Activated naive CD8-positive, alpha-beta T cell treated with anti-CD3 and anti-CD28 coated beads, Interleukin-2, amount 10 ng/mL, durations not matched to agents 7 days and 5 days (primary cell): ENCODE measurements at regions not wholly inside any gene's neighbourhood (a gene's known extent, or its start where the extent isn't known, plus 50 kb on each side); places are given as distances from the start of the nearest gene placed in this dataset.

Experiments used
- ATAC-seq: fragments of 150-1000 bp; cut with Tn5 transposase; one replicate; pipeline ENCODE4 v1.10.0; 2021; ENCODE audit warnings: low read depth, moderate library complexity
- POLR2A ChIA-PET: fragments of 350-600 bp; sonication (Branson Sonifier 250); formaldehyde crosslinking; loops from one replicate; lab custom pipeline; 2021; ENCODE audit warnings: antibody characterized with exemption; lab: Charles Lee
- DNase-seq: peaks from one replicate; pipeline ENCODE4 v3.0.0; 2021
- H3K27ac Mint-ChIP-seq: one replicate; pipeline ENCODE4 v1.8.0; 2022; ENCODE audit warnings: mild to moderate bottlenecking, mixed read lengths
- H3K27me3 Mint-ChIP-seq: one replicate; pipeline ENCODE4 v1.8.0; 2022; ENCODE audit warnings: mild to moderate bottlenecking, moderate library complexity, mixed read lengths
- H3K36me3 Mint-ChIP-seq: one replicate; pipeline ENCODE4 v1.8.0; 2021; ENCODE audit warnings: mild to moderate bottlenecking, mixed read lengths
- H3K4me1 Mint-ChIP-seq: one replicate; pipeline ENCODE4 v1.8.0; 2021; ENCODE audit warnings: mixed read lengths
- H3K4me3 Mint-ChIP-seq: one replicate; pipeline ENCODE4 v1.8.0; 2022; ENCODE audit warnings: mild to moderate bottlenecking, moderate library complexity, mixed read lengths
- H3K9me3 Mint-ChIP-seq: one replicate; pipeline ENCODE4 v1.8.0; 2021; ENCODE audit warnings: mixed read lengths

DNA sequence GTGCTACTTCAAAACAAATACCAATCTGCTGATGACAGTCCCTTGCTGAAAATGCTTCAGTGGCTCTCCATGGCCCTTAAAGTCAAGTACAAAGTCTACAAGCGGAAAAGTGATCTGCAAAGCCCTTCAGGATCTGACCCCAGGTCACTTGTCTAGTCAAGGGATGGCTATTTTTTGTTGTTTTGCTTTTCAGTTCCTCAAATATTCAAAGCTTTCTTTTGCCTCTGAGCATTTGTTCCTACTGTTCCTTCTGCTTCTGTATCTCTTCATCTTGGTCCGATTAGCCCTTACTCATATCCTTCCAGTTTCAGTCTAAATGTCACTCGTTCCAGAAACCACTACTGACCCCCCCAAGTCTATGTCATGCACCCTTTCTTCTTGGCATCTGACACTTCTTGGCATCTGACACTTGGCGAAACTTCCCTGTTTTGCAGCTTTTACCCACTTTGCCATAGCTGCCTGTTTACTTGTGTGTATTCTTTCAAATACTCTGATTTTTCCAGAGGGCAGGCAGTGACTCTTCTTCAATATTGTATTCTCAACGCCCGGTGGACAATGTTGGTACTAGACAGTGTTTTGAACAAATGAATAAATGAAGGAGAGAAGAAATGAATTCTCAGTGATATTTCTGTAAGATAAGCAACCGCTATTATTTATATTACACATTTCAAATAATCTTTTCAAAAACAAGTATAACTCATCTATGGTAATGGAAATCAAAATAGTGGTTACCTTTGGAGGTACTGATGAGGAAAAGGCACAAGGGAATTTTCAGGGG, 175.9 kb upstream of the FN1 start:
- Mint-ChIP-seq H3K4me1 (no peaks in the 10 kb centered on the region), H3K27me3 (no peaks in the 10 kb centered on the region), H3K36me3 (no peaks in the 10 kb centered on the region), H3K9me3 (no peaks in the 10 kb centered on the region), H3K4me3 (no peak overlapping the region), H3K27ac (no peak overlapping the region)
- POLR2A ChIA-PET = no interaction called here
- no peak for ATAC-seq
- no peak for DNase-seq

DNA sequence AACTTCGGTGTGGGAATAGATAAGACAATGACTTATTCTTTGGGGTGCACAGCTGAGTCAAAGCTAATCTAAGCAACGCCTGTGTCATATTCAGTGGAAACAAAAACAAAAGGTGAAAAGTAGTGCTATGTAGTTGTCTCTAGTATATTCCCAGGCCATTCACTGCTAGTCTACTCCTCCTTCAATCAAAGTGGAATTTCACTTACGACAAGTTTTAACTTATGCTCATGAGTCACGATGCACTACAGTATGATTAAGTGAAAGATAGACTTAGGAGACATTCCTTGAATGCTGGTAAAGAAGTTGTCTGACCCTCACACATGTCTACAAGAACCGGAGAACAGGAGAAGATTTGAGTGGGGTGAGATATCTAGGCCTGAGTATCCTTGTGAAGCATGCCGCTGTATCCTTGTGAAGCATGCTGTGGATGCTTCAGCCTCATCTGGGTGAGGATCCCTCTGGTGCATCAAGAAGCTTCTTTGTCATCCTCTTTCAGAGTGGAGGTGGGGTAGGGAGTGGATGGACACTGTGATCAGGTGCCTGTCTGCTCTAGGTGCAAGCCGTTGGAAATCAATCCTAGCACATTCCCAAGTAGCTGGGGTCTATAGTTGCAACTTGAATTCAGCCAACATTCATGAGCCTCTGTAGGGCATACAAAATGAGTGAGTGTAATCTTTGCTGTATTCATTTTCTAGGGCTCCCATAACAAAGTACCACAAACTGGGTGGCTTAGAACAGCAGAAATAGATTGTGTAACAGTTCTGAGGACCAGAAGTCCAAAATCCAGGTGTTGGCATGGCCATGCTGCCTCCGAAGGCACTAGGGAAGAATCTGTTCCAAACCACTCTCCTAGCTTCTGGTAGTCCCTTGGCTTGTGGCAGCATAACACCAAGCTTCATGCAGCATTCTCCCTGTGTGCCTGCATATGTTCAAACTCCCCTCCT, 173.5 kb upstream of the FN1 start:
- Mint-ChIP-seq H3K9me3 (no peaks in the 10 kb centered on the region), H3K4me1 (no peaks in the 10 kb centered on the region), H3K27me3 (no peaks in the 10 kb centered on the region), H3K27ac (no peak overlapping the region), H3K4me3 (no peak overlapping the region), H3K36me3 (no peaks in the 10 kb centered on the region)
- ATAC-seq (no peak), DNase-seq (no peak)
- POLR2A ChIA-PET = no interaction called here

DNA sequence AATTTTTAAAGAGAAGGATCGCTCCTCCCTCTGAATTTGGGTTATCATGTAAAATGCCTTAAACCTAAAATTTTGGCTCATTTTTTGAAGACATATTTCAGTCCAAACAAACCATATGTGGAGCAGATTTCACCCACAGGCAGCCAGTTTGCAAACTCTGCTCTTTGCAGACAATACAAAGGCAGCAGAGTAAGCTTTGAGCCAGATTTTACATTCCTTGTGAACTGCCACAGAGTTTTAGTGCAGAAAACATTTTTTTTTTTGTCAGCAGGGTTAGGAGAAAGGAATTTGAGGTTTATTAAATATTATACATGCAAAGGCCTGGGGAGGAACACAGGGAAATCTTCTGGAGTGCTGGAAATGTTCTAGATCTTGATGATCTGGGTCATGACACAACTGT, 171.9 kb upstream of the FN1 start:
- Mint-ChIP-seq H3K27ac (no peak overlapping the region), H3K9me3 (no peaks in the 10 kb centered on the region), H3K27me3 (peaks cover 3% of the 10 kb centered on the region), H3K36me3 (no peaks in the 10 kb centered on the region), H3K4me1 (no peaks in the 10 kb centered on the region), H3K4me3 (no peak overlapping the region)
- DNase-seq = no peak
- no peak for ATAC-seq
- POLR2A ChIA-PET = no interaction called here

DNA sequence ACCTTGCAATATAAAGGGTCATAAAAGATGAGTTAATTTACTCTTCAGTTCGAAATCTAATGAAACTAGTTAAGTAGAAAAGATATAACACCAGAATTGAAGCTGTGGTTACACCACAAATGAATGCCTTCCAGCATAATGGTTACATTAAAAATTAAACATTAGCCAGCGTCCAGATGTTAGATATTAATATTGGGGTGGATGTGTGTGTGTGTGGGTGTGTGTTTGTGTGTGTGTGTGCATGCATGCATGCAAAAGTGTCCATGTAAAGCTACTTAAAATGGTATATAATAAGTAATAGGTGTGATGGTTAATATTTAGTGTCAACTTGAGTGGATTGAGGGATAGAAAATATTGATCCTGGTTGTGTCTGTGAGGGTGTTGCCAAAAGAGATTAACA, 170.4 kb upstream of the FN1 start:
- no peaks in the 10 kb centered on the region for H3K9me3 Mint-ChIP-seq
- no peak overlapping the region for H3K4me3 Mint-ChIP-seq
- H3K4me1 Mint-ChIP-seq = no peaks in the 10 kb centered on the region
- POLR2A ChIA-PET = no interaction called here
- H3K27me3 Mint-ChIP-seq = peaks cover 3% of the 10 kb centered on the region
- no peak for DNase-seq
- no peak for ATAC-seq
- H3K36me3 Mint-ChIP-seq = no peaks in the 10 kb centered on the region
- H3K27ac Mint-ChIP-seq = no peak overlapping the region

DNA sequence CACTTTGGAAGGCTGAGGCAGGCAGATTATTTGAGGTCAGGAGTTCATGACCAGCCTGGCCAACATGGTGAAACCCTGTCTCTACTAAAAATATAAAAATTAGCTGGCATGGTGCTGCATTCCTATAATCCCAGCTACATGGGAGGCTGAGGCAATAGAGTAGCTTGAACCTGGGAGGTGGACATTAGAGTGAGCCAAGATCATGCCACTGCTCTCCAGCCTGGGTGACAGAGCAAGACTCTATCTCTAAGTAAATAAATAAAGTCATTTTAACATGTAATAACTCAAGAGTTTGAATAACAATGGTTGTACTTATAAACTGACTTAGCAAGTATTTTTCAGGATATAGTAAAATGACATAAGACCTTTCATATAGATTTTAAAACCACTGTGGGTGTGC, 169.3 kb upstream of the FN1 start:
- ATAC-seq (no peak), DNase-seq (no peak)
- Mint-ChIP-seq H3K27ac (no peak overlapping the region), H3K27me3 (peaks cover 3% of the 10 kb centered on the region), H3K4me1 (no peaks in the 10 kb centered on the region), H3K9me3 (no peaks in the 10 kb centered on the region), H3K4me3 (no peak overlapping the region), H3K36me3 (no peaks in the 10 kb centered on the region)
- POLR2A ChIA-PET = no interaction called here

DNA sequence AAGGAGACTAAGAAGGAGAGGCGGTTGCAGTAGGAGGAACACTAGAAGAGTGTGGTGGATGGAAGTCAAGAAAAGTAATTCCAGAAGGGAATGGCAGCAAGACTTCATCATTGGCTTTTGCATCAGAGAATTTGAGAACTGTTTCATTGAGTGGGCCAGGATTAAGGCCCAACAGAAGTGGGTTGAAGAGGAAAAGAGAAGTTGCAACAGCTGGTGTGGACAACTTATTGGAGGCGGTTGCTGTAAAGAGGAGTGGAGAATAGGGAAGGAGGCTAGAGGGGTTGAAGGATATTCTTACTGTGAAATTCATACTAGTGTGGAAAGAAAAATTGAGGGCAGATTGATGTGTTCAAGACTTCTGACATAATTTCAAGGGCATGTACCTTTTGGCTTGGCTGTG, 168.7 kb upstream of the FN1 start:
- no peaks in the 10 kb centered on the region for H3K36me3 Mint-ChIP-seq
- DNase-seq (no peak), ATAC-seq (no peak)
- H3K4me1 Mint-ChIP-seq = no peaks in the 10 kb centered on the region
- POLR2A ChIA-PET = no interaction called here
- no peak overlapping the region for H3K4me3 Mint-ChIP-seq
- H3K9me3 Mint-ChIP-seq = no peaks in the 10 kb centered on the region
- H3K27ac Mint-ChIP-seq = no peak overlapping the region
- peaks cover 3% of the 10 kb centered on the region for H3K27me3 Mint-ChIP-seq

DNA sequence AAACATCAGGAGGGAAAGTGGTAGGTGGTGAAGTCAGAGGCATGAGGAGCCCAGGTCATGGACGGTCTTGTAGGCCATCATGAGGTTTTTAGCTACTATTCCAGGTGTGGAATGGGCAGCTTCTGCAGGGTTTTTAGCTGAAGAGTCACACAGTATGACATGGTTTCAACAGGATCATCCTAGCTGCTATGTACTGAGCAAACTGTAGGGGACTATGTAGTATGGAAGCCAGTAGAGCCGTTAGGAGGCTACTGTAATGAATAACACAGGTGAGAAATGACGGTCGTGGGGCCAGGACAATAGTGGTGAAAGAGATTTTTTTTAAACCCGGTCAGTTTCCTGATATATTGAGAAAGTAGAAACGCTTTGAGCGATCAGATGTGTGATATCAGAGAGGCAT, 167.6 kb upstream of the FN1 start:
- POLR2A ChIA-PET = no interaction called here
- peaks cover 3% of the 10 kb centered on the region for H3K27me3 Mint-ChIP-seq
- no peak overlapping the region for H3K4me3 Mint-ChIP-seq
- no peak for ATAC-seq
- DNase-seq = no peak
- no peaks in the 10 kb centered on the region for H3K36me3 Mint-ChIP-seq
- H3K27ac Mint-ChIP-seq = no peak overlapping the region
- H3K4me1 Mint-ChIP-seq = no peaks in the 10 kb centered on the region
- H3K9me3 Mint-ChIP-seq = peaks cover under 1% of the 10 kb centered on the region

DNA sequence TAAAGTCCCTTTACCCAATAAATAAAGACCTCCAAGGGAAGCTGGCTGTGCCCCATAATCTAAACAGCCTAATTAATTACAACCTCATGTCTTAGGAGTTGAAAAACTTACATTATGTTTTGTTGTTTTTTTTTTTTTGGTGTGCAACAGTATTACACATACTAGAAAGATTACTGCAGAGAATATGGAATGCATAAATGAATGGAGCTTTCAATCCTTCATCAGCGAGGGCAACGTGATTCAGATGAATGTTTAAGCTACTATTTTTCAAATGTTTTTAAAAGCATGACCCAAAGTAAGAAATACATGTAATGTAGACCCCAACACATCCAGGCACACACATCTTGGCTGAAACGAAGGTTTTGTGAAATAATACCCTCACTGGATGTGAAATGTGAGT, 167.1 kb upstream of the FN1 start:
- no peak for DNase-seq
- Mint-ChIP-seq H3K27me3 (peaks cover 3% of the 10 kb centered on the region), H3K9me3 (peaks cover 2% of the 10 kb centered on the region), H3K36me3 (no peaks in the 10 kb centered on the region), H3K27ac (no peak overlapping the region), H3K4me3 (no peak overlapping the region), H3K4me1 (no peaks in the 10 kb centered on the region)
- no peak for ATAC-seq
- POLR2A ChIA-PET = no interaction called here

DNA sequence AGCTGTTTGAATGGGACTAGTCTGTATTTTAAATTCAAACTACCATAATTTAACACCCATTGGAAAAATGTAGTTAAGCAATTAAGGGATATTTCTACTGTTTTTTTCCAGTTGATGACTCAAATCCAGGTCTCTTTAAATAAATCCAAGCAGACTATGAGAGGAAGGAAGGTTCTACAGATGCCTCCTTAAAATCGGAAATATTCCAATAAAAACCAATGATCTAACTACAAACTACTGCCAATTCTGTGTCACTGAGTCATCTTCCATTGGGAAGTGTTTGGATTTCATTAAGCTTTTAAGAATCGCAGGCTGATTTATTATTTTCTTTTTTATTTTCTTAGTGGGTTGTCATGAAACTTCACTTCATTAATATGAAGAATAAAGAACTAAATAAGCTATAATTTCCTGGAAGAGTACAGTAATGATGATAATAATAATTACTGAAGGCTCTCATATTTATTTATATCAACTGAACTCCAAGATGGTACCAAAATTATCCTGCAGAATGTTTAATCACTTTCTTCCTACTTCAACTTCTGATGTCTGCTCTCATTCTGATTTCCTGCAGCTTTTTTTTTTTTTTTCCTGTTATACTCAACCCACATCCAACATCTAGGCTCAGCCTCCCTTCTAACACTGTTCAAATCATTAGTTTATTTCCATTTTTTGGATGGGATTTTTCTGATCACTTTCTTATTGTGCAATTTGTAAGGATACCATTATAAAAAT, 166.3 kb upstream of the FN1 start:
- DNase-seq (no peak), ATAC-seq (no peak)
- no peak overlapping the region for H3K4me3 Mint-ChIP-seq
- H3K27me3 Mint-ChIP-seq = peaks cover 3% of the 10 kb centered on the region
- no peak overlapping the region for H3K27ac Mint-ChIP-seq
- no peaks in the 10 kb centered on the region for H3K4me1 Mint-ChIP-seq
- H3K9me3 Mint-ChIP-seq = peaks cover 2% of the 10 kb centered on the region
- POLR2A ChIA-PET = no interaction called here
- H3K36me3 Mint-ChIP-seq = no peaks in the 10 kb centered on the region

DNA sequence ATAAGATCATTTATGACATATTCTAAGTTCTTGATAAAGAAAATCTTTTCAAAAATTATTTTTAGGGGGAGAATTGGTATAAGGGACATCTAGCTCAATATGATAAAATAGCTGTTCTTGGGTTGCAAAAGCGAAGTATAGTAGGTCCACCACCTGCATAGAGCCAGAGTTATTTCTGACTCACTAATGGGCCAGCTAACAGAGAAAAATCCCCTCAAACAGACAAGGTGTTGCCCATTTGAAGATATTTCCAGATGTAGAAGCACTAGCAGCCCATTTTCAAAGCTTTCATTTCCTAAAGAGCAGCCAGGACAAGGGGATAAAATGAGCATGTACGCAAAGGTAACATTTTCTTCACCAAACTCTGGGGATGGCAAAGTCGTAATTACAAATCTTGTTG, 165.7 kb upstream of the FN1 start:
- Mint-ChIP-seq H3K4me3 (no peak overlapping the region), H3K9me3 (peaks cover 2% of the 10 kb centered on the region), H3K36me3 (no peaks in the 10 kb centered on the region), H3K4me1 (no peaks in the 10 kb centered on the region), H3K27ac (no peak overlapping the region), H3K27me3 (peaks cover 3% of the 10 kb centered on the region)
- no peak for ATAC-seq
- POLR2A ChIA-PET = no interaction called here
- no peak for DNase-seq

DNA sequence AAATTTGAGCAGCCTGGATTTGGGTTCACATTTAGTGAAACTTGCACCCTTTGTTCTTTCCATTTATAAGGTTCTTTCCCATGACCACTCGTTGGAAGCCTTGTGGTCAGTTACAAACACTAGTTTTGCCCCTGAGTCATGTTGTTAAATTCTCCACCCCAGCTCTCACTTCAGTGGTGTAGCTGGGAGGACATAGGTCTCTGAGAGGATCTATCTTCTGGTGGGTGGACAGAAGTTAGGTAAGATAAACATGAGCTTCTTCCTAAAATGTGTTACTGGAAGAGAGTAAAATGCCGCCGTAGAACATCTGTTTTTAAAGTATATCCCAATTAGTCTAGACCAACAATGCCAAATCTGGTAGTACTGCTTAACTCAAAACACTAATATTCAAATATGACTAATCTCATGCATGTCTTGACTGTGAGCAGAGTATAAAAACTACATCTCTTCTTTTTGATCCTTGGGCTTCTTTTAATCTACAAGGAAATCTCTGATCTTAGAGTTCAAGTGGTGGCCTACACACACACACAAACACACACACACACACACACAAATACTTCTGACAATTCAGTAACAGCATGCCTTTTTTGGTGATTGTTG, 162.6 kb upstream of the FN1 start:
- no peak for DNase-seq
- peaks cover under 1% of the 10 kb centered on the region for H3K27me3 Mint-ChIP-seq
- no peak overlapping the region for H3K27ac Mint-ChIP-seq
- peaks cover 2% of the 10 kb centered on the region for H3K9me3 Mint-ChIP-seq
- H3K36me3 Mint-ChIP-seq = no peaks in the 10 kb centered on the region
- POLR2A ChIA-PET = no interaction called here
- no peak for ATAC-seq
- no peak overlapping the region for H3K4me3 Mint-ChIP-seq
- H3K4me1 Mint-ChIP-seq = no peaks in the 10 kb centered on the region

DNA sequence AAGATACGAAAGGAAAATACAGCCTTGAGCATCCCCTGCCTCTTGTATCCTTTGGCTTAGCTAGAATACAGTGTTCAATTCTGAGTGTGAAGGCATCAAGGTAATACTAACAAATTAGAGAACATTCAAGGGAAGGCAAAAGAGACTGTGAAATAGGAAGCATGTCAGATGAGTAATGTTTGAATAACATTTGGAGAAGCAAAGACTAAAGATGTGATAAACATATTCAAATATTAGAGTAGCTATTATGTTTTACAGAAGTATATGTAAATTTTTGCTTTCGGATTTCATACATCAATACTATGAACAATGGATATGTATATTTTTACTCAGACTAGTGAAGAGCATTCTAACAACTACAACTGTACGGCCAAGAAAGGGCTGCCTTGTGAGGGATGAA, 161.7 kb upstream of the FN1 start:
- H3K4me3 Mint-ChIP-seq = no peak overlapping the region
- POLR2A ChIA-PET = no interaction called here

DNA sequence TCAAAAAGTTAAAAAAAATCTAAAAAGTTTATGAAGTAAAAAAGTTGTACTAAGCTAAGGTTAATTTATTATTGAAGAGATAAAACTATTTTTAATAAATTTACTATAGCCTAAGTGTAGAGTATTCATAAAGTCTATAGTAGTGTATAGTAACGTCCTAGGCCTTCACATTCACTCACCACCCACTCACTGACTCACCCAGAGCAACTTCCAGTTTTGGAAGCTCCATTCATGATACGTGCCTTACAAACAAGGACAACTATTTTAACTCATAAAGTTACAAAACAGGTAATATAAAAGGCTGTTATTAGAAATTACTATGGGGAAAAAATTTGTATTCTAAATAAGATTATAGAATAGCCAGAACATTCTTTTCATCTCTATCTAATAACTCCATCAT, 158.9 kb upstream of the FN1 start:
- Mint-ChIP-seq H3K27me3 (no peaks in the 10 kb centered on the region), H3K36me3 (no peaks in the 10 kb centered on the region), H3K4me3 (no peak overlapping the region), H3K4me1 (no peaks in the 10 kb centered on the region), H3K9me3 (peaks cover 2% of the 10 kb centered on the region), H3K27ac (no peak overlapping the region)
- DNase-seq (no peak), ATAC-seq (no peak)
- POLR2A ChIA-PET = no interaction called here

More for the DNA sequence above, 161.7 kb upstream of the FN1 start:
- no peak for ATAC-seq
- no peaks in the 10 kb centered on the region for H3K36me3 Mint-ChIP-seq
- peaks cover 2% of the 10 kb centered on the region for H3K9me3 Mint-ChIP-seq
- H3K27ac Mint-ChIP-seq = no peak overlapping the region
- DNase-seq = no peak
- H3K27me3 Mint-ChIP-seq = no peaks in the 10 kb centered on the region
- H3K4me1 Mint-ChIP-seq = no peaks in the 10 kb centered on the region
